SK-N-MC (cell line): ENCODE measurements at regions not wholly inside any gene's neighbourhood (a gene's known extent, or its start where the extent isn't known, plus 50 kb on each side); places are given as distances from the start of the nearest gene placed in this dataset.
"Not testable (repeated sequence)": the region's sequence is repeated elsewhere in the genome, so short reads cannot be mapped to it uniquely, and the experiment has no call there.

Source experiments
- DNase-seq: peaks from one replicate; pipeline ENCODE4 v3.0.0-alpha.2; 2011; ENCODE audit warnings: low read depth, low spot score
- H3K27ac ChIP-seq: fragments of 200-600 bp; sonication (generic); 2 replicates; pipeline ENCODE4 v1.5.1; 2016; ENCODE audit warnings: mixed run types
- H3K36me3 ChIP-seq: fragments of 200-600 bp; sonication (generic); 2 replicates; pipeline ENCODE4 v1.6.1; 2017; ENCODE audit warnings: antibody characterized with exemption, low read length, mixed read lengths; ENCODE audit not compliant: insufficient read depth
- H3K4me3 ChIP-seq: fragments of 200-600 bp; sonication (generic); 2 replicates; pipeline ENCODE4 v1.5.1; 2016
- H3K9ac ChIP-seq: fragments of 200-600 bp; sonication (generic); 2 replicates; pipeline ENCODE4 v1.8.0; 2017; ENCODE audit warnings: mixed run types, mixed read lengths; ENCODE audit not compliant: insufficient read length
- H3K9me3 ChIP-seq: fragments of 200-600 bp; sonication (generic); 2 replicates; pipeline ENCODE4 v1.6.1; 2017; ENCODE audit warnings: low read depth, mild to moderate bottlenecking, antibody characterized with exemption, low read length, moderate library complexity, mixed read lengths
- EZH2 ChIP-seq: fragments of 200-600 bp; sonication (generic); IDR thresholded peaks from one replicate; pipeline ENCODE4 v1.6.1; 2017; ENCODE audit warnings: antibody characterized with exemption
- FOXP2 ChIP-seq: optimal IDR thresholded peaks from 2 replicates; pipeline ENCODE3; 2011; ENCODE audit warnings: mild to moderate bottlenecking, moderate library complexity; ENCODE audit not compliant: insufficient read depth; ENCODE audit errors: extremely low read length, control extremely low read depth
- POLR2AphosphoS5 ChIP-seq: IDR thresholded peaks from 2 replicates; pipeline ENCODE4 v1.6.1; 2012; ENCODE audit warnings: mild to moderate bottlenecking, low read depth, low read length, borderline replicate concordance

GRCh38 chr15:44860168-44860567 is 96.3 kb upstream of the TERB2 start:
- not testable (repeated sequence) for H3K27ac ChIP-seq, H3K9me3 ChIP-seq, H3K9ac ChIP-seq, DNase-seq, H3K4me3 ChIP-seq, H3K36me3 ChIP-seq

GRCh38 chr15:44861439-44861910 is 95.0 kb upstream of the TERB2 start:
- Histone ChIP-seq H3K9me3 (no peaks in the 10 kb centered on the region), H3K9ac (no peak overlapping the region), H3K4me3 (no peak overlapping the region), H3K27ac (no peak overlapping the region), H3K36me3 (no peaks in the 10 kb centered on the region)
- TF ChIP-seq POLR2AphosphoS5 = no peak
- no peak for TF ChIP-seq FOXP2
- no peak for TF ChIP-seq EZH2
- DNase-seq = no peak

GRCh38 chr15:44861917-44862316 is 94.6 kb upstream of the TERB2 start:
- DNase-seq = no peak
- H3K36me3 ChIP-seq = no peaks in the 10 kb centered on the region
- no peak overlapping the region for H3K4me3 ChIP-seq
- H3K9me3 ChIP-seq = no peaks in the 10 kb centered on the region
- H3K9ac ChIP-seq = no peak overlapping the region
- no peak overlapping the region for H3K27ac ChIP-seq
- no peak for TF ChIP-seq EZH2
- TF ChIP-seq FOXP2 = no peak
- TF ChIP-seq POLR2AphosphoS5 = no peak

GRCh38 chr15:44862866-44863265 is 93.6 kb upstream of the TERB2 start:
- not testable (repeated sequence) for H3K9ac ChIP-seq, H3K36me3 ChIP-seq, DNase-seq, H3K27ac ChIP-seq, H3K9me3 ChIP-seq, H3K4me3 ChIP-seq

GRCh38 chr15:44868100-44868499 is 88.4 kb upstream of the TERB2 start:
- not testable (repeated sequence) for H3K36me3 ChIP-seq, H3K27ac ChIP-seq, H3K9ac ChIP-seq, H3K4me3 ChIP-seq, DNase-seq, H3K9me3 ChIP-seq

GRCh38 chr15:44870125-44870524 is 86.4 kb upstream of the TERB2 start:
- H3K9me3 ChIP-seq, H3K4me3 ChIP-seq, H3K36me3 ChIP-seq, H3K9ac ChIP-seq, DNase-seq, H3K27ac ChIP-seq: not testable (repeated sequence)

- Histone ChIP-seq H3K36me3 (no peaks in the 10 kb centered on the region), H3K9me3 (no peaks in the 10 kb centered on the region), H3K4me3 (no peak overlapping the region), H3K27ac (no peak overlapping the region), H3K9ac (no peak overlapping the region)
- no peak for DNase-seq
- no peak for TF ChIP-seq POLR2AphosphoS5
- TF ChIP-seq EZH2 = no peak
- no peak for TF ChIP-seq FOXP2
Observed at GRCh38 chr15:44873103-44873502, 83.4 kb upstream of the TERB2 start.

- Histone ChIP-seq H3K9me3 (peaks cover 7% of the 10 kb centered on the region; the same call in 1 of the 2 replicates), H3K27ac (no peak overlapping the region), H3K4me3 (no peak overlapping the region), H3K36me3 (no peaks in the 10 kb centered on the region), H3K9ac (no peak overlapping the region)
- TF ChIP-seq EZH2 = no peak
- TF ChIP-seq FOXP2 = no peak
- no peak for TF ChIP-seq POLR2AphosphoS5
- no peak for DNase-seq
Observed at GRCh38 chr15:44879066-44879465, 77.4 kb upstream of the TERB2 start.

GRCh38 chr15:44882499-44882968 is 74.0 kb upstream of the TERB2 start:
- H3K27ac ChIP-seq = no peak overlapping the region
- no peak for DNase-seq

More at GRCh38 chr15:44882499-44882968, 74.0 kb upstream of the TERB2 start:
- TF ChIP-seq POLR2AphosphoS5 (no peak), FOXP2 (no peak), EZH2 (no peak)
- Histone ChIP-seq H3K9ac (no peak overlapping the region), H3K9me3 (peaks cover 7% of the 10 kb centered on the region; the same call in 1 of the 2 replicates), H3K4me3 (no peak overlapping the region), H3K36me3 (no peaks in the 10 kb centered on the region)
